Thoracic aorta (tissue), 2 donors: ENCODE measurements at regions not wholly inside any gene's neighbourhood (a gene's known extent, or its start where the extent isn't known, plus 50 kb on each side); places are given as distances from the start of the nearest gene placed in this dataset.

ENCODE experiments used
- ATAC-seq: fragments of 150-250 bp; one replicate; pipeline ENCODE4 v1.8.0; 2017; ENCODE audit warnings: low read depth; ENCODE audit not compliant: insufficient number of reproducible peaks, low FRiP score
- DNase-seq: peaks from one replicate; pipeline ENCODE4 v3.0.0-alpha.2; 2020; ENCODE audit warnings: low spot score
- H3K27ac ChIP-seq, 2 donors: fragments of 200-600 bp; sonication (generic); 1 replicate in 1 of 2; 2 replicates in 1 of 2; pipeline ENCODE4 v1.5.1; 2016; ENCODE audit warnings: mild to moderate bottlenecking in 2 of 2, moderate library complexity in 2 of 2
- H3K27me3 ChIP-seq: fragments of 200-600 bp; sonication (generic); replicated peaks from 2 replicates; pipeline ENCODE4 v1.6.0; 2016; ENCODE audit warnings: mild to moderate bottlenecking; ENCODE audit not compliant: insufficient read depth
- H3K36me3 ChIP-seq: fragments of 200-600 bp; sonication (generic); one replicate; pipeline ENCODE4 v1.5.1; 2016
- H3K4me1 ChIP-seq, 2 donors: fragments of 200-600 bp; sonication (generic); 1 replicate in 1 of 2; 2 replicates in 1 of 2; pipeline versions ENCODE4 v1.5.1 to v1.6.0; 2016; ENCODE audit warnings: low read depth in 2 of 2, mild to moderate bottlenecking in 1 of 2; ENCODE audit not compliant: control insufficient read depth in 1 of 2
- H3K4me3 ChIP-seq: fragments of 200-600 bp; sonication (generic); 2 replicates; pipeline ENCODE4 v1.5.1; 2016; ENCODE audit warnings: mild to moderate bottlenecking
- H3K9me3 ChIP-seq: fragments of 200-600 bp; sonication (generic); 2 replicates; pipeline ENCODE4 v1.5.1; 2016
- CTCF ChIP-seq: fragments of 200-600 bp; sonication (generic); IDR thresholded peaks from one replicate; pipeline ENCODE4 v1.5.1; 2019; ENCODE audit warnings: antibody characterized with exemption

- Histone ChIP-seq H3K4me1 (no peaks in the 10 kb centered on the region), H3K9me3 (no peaks in the 10 kb centered on the region), H3K27ac (no peak overlapping the region), H3K27me3 (no peaks in the 10 kb centered on the region), H3K4me3 (no peak overlapping the region), H3K36me3 (no peaks in the 10 kb centered on the region)
- no peak for DNase-seq
- no peak for TF ChIP-seq CTCF
- ATAC-seq, result no peak
These were observed 290.2 kb upstream of the VCX start for GRCh38 chrX:7552760-7553159.

GRCh38 chrX:7546551-7547080 is 296.4 kb upstream of the VCX start:
- Histone ChIP-seq H3K4me3 (no peak overlapping the region), H3K36me3 (no peaks in the 10 kb centered on the region), H3K4me1 (no peaks in the 10 kb centered on the region), H3K9me3 (no peaks in the 10 kb centered on the region), H3K27me3 (no peaks in the 10 kb centered on the region), H3K27ac (no peak overlapping the region)
- ATAC-seq (no peak), DNase-seq (no peak)
- no peak for TF ChIP-seq CTCF

- Histone ChIP-seq H3K27ac (no peak overlapping the region), H3K36me3 (no peaks in the 10 kb centered on the region), H3K27me3 (no peaks in the 10 kb centered on the region), H3K9me3 (no peaks in the 10 kb centered on the region), H3K4me3 (no peak overlapping the region), H3K4me1 (no peaks in the 10 kb centered on the region)
- DNase-seq (no peak), ATAC-seq (no peak)
- no peak for TF ChIP-seq CTCF
These were observed 297.4 kb upstream of the VCX start for GRCh38 chrX:7545564-7545963.

GRCh38 chrX:7542587-7543380 is 300.2 kb upstream of the VCX start:
- H3K27me3 ChIP-seq, result no peaks in the 10 kb centered on the region
- TF ChIP-seq CTCF, result no peak
- no peaks in the 10 kb centered on the region for H3K9me3 ChIP-seq
- no peak overlapping the region for H3K27ac ChIP-seq
- H3K36me3 ChIP-seq, result no peaks in the 10 kb centered on the region
- H3K4me1 ChIP-seq, result no peaks in the 10 kb centered on the region
- no peak for ATAC-seq
- DNase-seq, result no peak
- H3K4me3 ChIP-seq, result no peak overlapping the region

- TF ChIP-seq CTCF, result no peak
- Histone ChIP-seq H3K9me3 (no peaks in the 10 kb centered on the region), H3K4me3 (no peak overlapping the region), H3K36me3 (no peaks in the 10 kb centered on the region), H3K27ac (no peak overlapping the region), H3K4me1 (no peaks in the 10 kb centered on the region), H3K27me3 (no peaks in the 10 kb centered on the region)
- ATAC-seq (no peak), DNase-seq (no peak)
These were observed 320.1 kb upstream of the VCX start for GRCh38 chrX:7522860-7523259.
